GM12878 (cell line): ENCODE measurements at regions not wholly inside any gene's neighbourhood (a gene's known extent, or its start where the extent isn't known, plus 50 kb on each side); places are given as distances from the start of the nearest gene placed in this dataset.

Experiments used
- CHD1 ChIP-seq: IDR thresholded peaks from 2 replicates; pipeline ENCODE4 v1.6.1; 2012; ENCODE audit warnings: low read depth, low read length, improper control_type of control experiment
- CTCF ChIP-seq, 3 experiments: IDR thresholded peaks in 2 of 3; conservative IDR thresholded peaks in 1 of 3; 2 replicates each; pipeline ENCODE4 v1.5.1; 2011; ENCODE audit warnings: low read depth in 3 of 3, low read length in 3 of 3, mild to moderate bottlenecking in 3 of 3, control low read depth in 2 of 3, moderate library complexity in 2 of 3, inconsistent platforms in 1 of 3, mixed read lengths in 1 of 3; ENCODE audit not compliant: control insufficient read depth in 2 of 3, insufficient read depth in 1 of 3; ENCODE audit errors: extremely low read depth in 1 of 3
- HSF1 ChIP-seq: fragments of 150-350 bp; IDR thresholded peaks from 2 replicates; pipeline ENCODE4 v1.6.1; 2014; ENCODE audit warnings: mild to moderate bottlenecking, low read depth, low read length
- MLLT1 ChIP-seq: fragments of 450-650 bp; IDR thresholded peaks from 2 replicates; pipeline ENCODE4 v1.6.1; 2016; ENCODE audit warnings: mild to moderate bottlenecking
- NR2C2 ChIP-seq: IDR thresholded peaks from 2 replicates; pipeline ENCODE4 v1.6.1; 2011; ENCODE audit warnings: borderline replicate concordance, low read depth; ENCODE audit not compliant: control insufficient read depth, insufficient read length

GRCh38 chr6:130748041-130748440 is 79.2 kb upstream of the SMLR1 start:
- TF ChIP-seq NR2C2 = no peak
- TF ChIP-seq CTCF (IDR thresholded peaks at IDR 0.05 in 2 of 3, conservative IDR thresholded peaks at IDR 0.05 in 1 of 3; ENCODE audit: control insufficient read depth in 2 of 3, extremely low read depth in 1 of 3, insufficient read depth in 1 of 3, low read depth in 3 of 3, low read length in 3 of 3) = no peak
- no peak for TF ChIP-seq MLLT1
- no peak for TF ChIP-seq HSF1
- TF ChIP-seq CHD1 = no peak
